GM12878 (cell line): ENCODE measurements at regions not wholly inside any gene's neighbourhood (a gene's known extent, or its start where the extent isn't known, plus 50 kb on each side); places are given as distances from the start of the nearest gene placed in this dataset.

Experiments
- ATAC-seq: fragments of 200-7000 bp; cut with Tn5 transposase; 3 replicates; pipeline ENCODE4 v1.9.1; 2020; ENCODE audit warnings: mild to moderate bottlenecking, moderate library complexity
- BruUV-seq: library from RNA; stranded (reverse); fragments of 400-500 nt; replicated peaks from 2 replicates; lab custom pipeline; 2021; lab: Mats Ljungman, UMichigan
- CTCF ChIA-PET: fragments of 300-600 bp; sonication (Branson Sonifier 250); formaldehyde crosslinking; extraction: SDS; loops from one replicate; lab custom pipeline; 2021; ENCODE audit warnings: inconsistent platforms; lab: Yijun Ruan, JAX
- POLR2A ChIA-PET: fragments of 350-600 bp; formaldehyde crosslinking; extraction: SDS; loops from one replicate; lab custom pipeline; 2021; ENCODE audit warnings: inconsistent platforms; lab: Charles Lee
- RAD21 ChIA-PET: fragments of 300-600 bp; sonication (Branson Sonifier 250); formaldehyde crosslinking; loops from one replicate; lab custom pipeline; 2023; ENCODE audit warnings: antibody characterized with exemption; ENCODE audit not compliant: unreplicated experiment; lab: Charles Lee
- SMC1A ChIA-PET: fragments of 300-600 bp; sonication (Branson Sonifier 250); formaldehyde crosslinking; loops from one replicate; lab custom pipeline; 2023; ENCODE audit not compliant: unreplicated experiment, uncharacterized antibody; lab: Charles Lee
- DNase-seq: peaks from one replicate; pipeline ENCODE4 v3.0.0-alpha.2; 2011; ENCODE audit warnings: low read depth, low spot score
- FAIRE-seq: peaks from 3 replicates; lab custom pipeline; 2011; peaks lifted over from hg19 to GRCh38; lab: Jason Lieb, UNC
- H2AFZ ChIP-seq: 2 replicates; pipeline ENCODE4 v1.6.0; 2011; ENCODE audit warnings: low read depth, low read length, control low read depth; ENCODE audit not compliant: control insufficient read depth
- H3K27ac ChIP-seq: 2 replicates; pipeline ENCODE4 v1.5.1; 2011; ENCODE audit warnings: control low read depth; ENCODE audit not compliant: control insufficient read depth, insufficient read depth
- H3K27me3 ChIP-seq, 2 experiments: replicated peaks in 1 of 2; 2 replicates each; pipeline versions ENCODE4 v1.6.0 to v1.6.1; 2011; ENCODE audit warnings: low read length in 1 of 2; ENCODE audit not compliant: control insufficient read depth in 2 of 2, insufficient read depth in 2 of 2
- H3K36me3 ChIP-seq, 2 experiments: 2 replicates each; pipeline ENCODE4 v1.5.1; 2011; ENCODE audit warnings: low read length in 1 of 2; ENCODE audit not compliant: control insufficient read depth in 2 of 2, insufficient read depth in 2 of 2
- H3K4me1 ChIP-seq: 2 replicates; pipeline ENCODE4 v1.6.1; 2011; ENCODE audit warnings: mild to moderate bottlenecking, low read length, moderate library complexity, mixed read lengths; ENCODE audit not compliant: control insufficient read depth, insufficient read depth
- H3K4me2 ChIP-seq: 2 replicates; pipeline ENCODE4 v1.6.0; 2011; ENCODE audit warnings: control low read depth; ENCODE audit not compliant: control insufficient read depth, insufficient read depth
- H3K4me3 ChIP-seq: fragments of 200-600 bp; sonication (generic); 2 replicates; pipeline ENCODE4 v1.5.1; 2016
- H3K79me2 ChIP-seq: 2 replicates; pipeline ENCODE4 v1.6.0; 2011; ENCODE audit warnings: low read length; ENCODE audit not compliant: control insufficient read depth, insufficient read depth
- H3K9ac ChIP-seq: 2 replicates; pipeline ENCODE4 v1.8.0; 2011; ENCODE audit warnings: low read length, control low read depth, mixed read lengths; ENCODE audit not compliant: control insufficient read depth, insufficient read depth
- H3K9me3 ChIP-seq: replicated peaks from 3 replicates; pipeline ENCODE4 v1.5.1; 2011; ENCODE audit warnings: mild to moderate bottlenecking, low read length; ENCODE audit not compliant: control insufficient read depth, insufficient read depth
- H4K20me1 ChIP-seq: 2 replicates; pipeline ENCODE4 v1.6.0; 2011; ENCODE audit not compliant: control insufficient read depth, insufficient read depth
- ASH2L ChIP-seq: fragments of 300-600, 200-600 bp; sonication (generic); IDR thresholded peaks from 2 replicates; pipeline ENCODE4 v1.6.1; 2017; ENCODE audit warnings: low read depth, mild to moderate bottlenecking, borderline replicate concordance
- BACH1 ChIP-seq: fragments of 450-650 bp; IDR thresholded peaks from 2 replicates; pipeline ENCODE4 v1.6.1; 2017; ENCODE audit warnings: mild to moderate bottlenecking, borderline replicate concordance
- BRCA1 ChIP-seq: IDR thresholded peaks from 2 replicates; pipeline ENCODE4 v1.6.1; 2011; ENCODE audit warnings: low read depth, low read length, improper control_type of control experiment
- CBFB ChIP-seq: IDR thresholded peaks from 2 replicates; pipeline ENCODE4 v1.6.1; 2016; ENCODE audit warnings: antibody characterized with exemption, low read depth
- CHD1 ChIP-seq: IDR thresholded peaks from 2 replicates; pipeline ENCODE4 v1.6.1; 2012; ENCODE audit warnings: low read depth, low read length, improper control_type of control experiment
- ETV6 ChIP-seq, 2 experiments: fragments of 450-650 bp in 1 of 2; IDR thresholded peaks in 1 of 2; conservative IDR thresholded peaks in 1 of 2; 2 replicates each; pipeline ENCODE4 v1.6.1; 2014; ENCODE audit warnings: antibody characterized with exemption in 1 of 2, borderline replicate concordance in 1 of 2, low read depth in 1 of 2, mild to moderate bottlenecking in 1 of 2, moderate library complexity in 1 of 2
- FOS ChIP-seq: IDR thresholded peaks from 3 replicates; pipeline ENCODE4 v1.6.1; 2011; ENCODE audit warnings: borderline replicate concordance; ENCODE audit not compliant: insufficient read length; ENCODE audit errors: extremely low read depth
- HCFC1 ChIP-seq: fragments of 150-350 bp; IDR thresholded peaks from 2 replicates; pipeline ENCODE4 v1.6.1; 2014; ENCODE audit warnings: low read length
- HSF1 ChIP-seq: fragments of 150-350 bp; IDR thresholded peaks from 2 replicates; pipeline ENCODE4 v1.6.1; 2014; ENCODE audit warnings: mild to moderate bottlenecking, low read depth, low read length
- MXI1 ChIP-seq: fragments of 150-350 bp; IDR thresholded peaks from 2 replicates; pipeline ENCODE4 v1.6.1; 2011; ENCODE audit warnings: low read depth, mild to moderate bottlenecking, inconsistent platforms, low read length, improper control_type of control experiment
- NKRF ChIP-seq: fragments of 450-650 bp; conservative IDR thresholded peaks from 2 replicates; pipeline ENCODE4 v1.6.1; 2017; ENCODE audit warnings: mild to moderate bottlenecking, moderate library complexity
- PKNOX1 ChIP-seq: fragments of 450-650 bp; IDR thresholded peaks from 2 replicates; pipeline ENCODE4 v1.6.1; 2016; ENCODE audit warnings: mild to moderate bottlenecking
- RAD21 ChIP-seq: IDR thresholded peaks from 2 replicates; pipeline ENCODE4 v1.6.1; 2011; ENCODE audit warnings: mild to moderate bottlenecking, low read depth, low read length, moderate library complexity; ENCODE audit not compliant: insufficient read depth
- SMC3 ChIP-seq: IDR thresholded peaks from 2 replicates; pipeline ENCODE4 v1.6.1; 2011; ENCODE audit warnings: low read length, improper control_type of control experiment, borderline replicate concordance
- SREBF2 ChIP-seq: IDR thresholded peaks from 2 replicates; pipeline ENCODE4 v1.6.1; 2012; ENCODE audit warnings: mild to moderate bottlenecking, low read length
- SUPT20H ChIP-seq: IDR thresholded peaks from 2 replicates; pipeline ENCODE4 v1.6.1; 2011; ENCODE audit warnings: low read depth, mild to moderate bottlenecking, low read length, moderate library complexity, borderline replicate concordance; ENCODE audit not compliant: control insufficient read depth
- TAF1 ChIP-seq: IDR thresholded peaks from 2 replicates; pipeline ENCODE4 v1.6.1; 2011; ENCODE audit warnings: mild to moderate bottlenecking, low read depth, low read length, borderline replicate concordance
- ZNF592 ChIP-seq: fragments of 450-650 bp; IDR thresholded peaks from 2 replicates; pipeline ENCODE4 v1.6.1; 2017; ENCODE audit warnings: mild to moderate bottlenecking, moderate library complexity
- in situ Hi-C: fragments of 300-500 bp; cut with MboI; formaldehyde crosslinking; loops from 9 replicates; pipeline ENCODE4 v1.14.3; 2018; ENCODE audit warnings: mixed read lengths
- intact Hi-C: fragments of 100-400 bp; cut with micrococcal nuclease; formaldehyde crosslinking; loops from one replicate; pipeline ENCODE4 v1.14.2; 2022; ENCODE audit not compliant: unreplicated experiment

GRCh38 chr5:54672871-54673270 lies 155.3 kb downstream of the SNX18 start:
- Histone ChIP-seq H3K36me3 (no peaks in the 10 kb centered on the region), H4K20me1 (no peaks in the 10 kb centered on the region), H3K9ac (no peak overlapping the region), H3K27ac (no peak overlapping the region), H3K4me1 (peaks cover 10% of the 10 kb centered on the region; the same call in 1 of the 2 replicates), H3K9me3 (peaks cover 7% of the 10 kb centered on the region), H3K27me3 (no peaks in the 10 kb centered on the region), H3K4me2 (no peak overlapping the region), H3K79me2 (no peaks in the 10 kb centered on the region), H3K4me3 (no peak overlapping the region), H2AFZ (no peak overlapping the region)
- SMC1A ChIA-PET = no interaction called here
- POLR2A ChIA-PET = no interaction called here
- no TSS peak for BruUV-seq
- FAIRE-seq = no peak
- no peak for DNase-seq
- TF ChIP-seq MXI1 = no peak
- no peak for TF ChIP-seq CHD1
- no peak for TF ChIP-seq TAF1
- no peak for TF ChIP-seq BACH1
- TF ChIP-seq HSF1 = no peak
- no peak for TF ChIP-seq BRCA1
- no peak for TF ChIP-seq FOS
- TF ChIP-seq ZNF592 = no peak
- no peak for TF ChIP-seq ASH2L
- TF ChIP-seq PKNOX1 = no peak
- no peak for TF ChIP-seq SREBF2
- no peak for TF ChIP-seq NKRF
- TF ChIP-seq ETV6 (conservative IDR thresholded peaks at IDR 0.05 in 1 of 2, IDR thresholded peaks at IDR 0.05 in 1 of 2; ENCODE audit: borderline replicate concordance in 1 of 2, low read depth in 1 of 2) = no peak
- TF ChIP-seq HCFC1 = no peak
- TF ChIP-seq CBFB = no peak
- no peak for TF ChIP-seq SUPT20H
- no peak for TF ChIP-seq SMC3
- TF ChIP-seq RAD21 = no peak
- in situ Hi-C loops (no loop called here), intact Hi-C loops (no loop called here)
- CTCF ChIA-PET = interaction anchor here (0.8 kb wide), 1 partner anchor 19 kb away, joined by 3 read pairs; no protein-coding TSS in a partner anchor
- RAD21 ChIA-PET = no interaction called here
- no peak for ATAC-seq
